Ovary (tissue), 3 donors: ENCODE measurements at regions not wholly inside any gene's neighbourhood (a gene's known extent, or its start where the extent isn't known, plus 50 kb on each side); places are given as distances from the start of the nearest gene placed in this dataset.

Experiments used
- CTCF ChIP-seq, 3 donors: fragments of 450-650 bp in 2 of 3; fragments of 200-600 bp in 1 of 3; IDR thresholded peaks; one replicate each; pipeline versions ENCODE4 v1.5.1 to v1.8.0; 2016 to 2022; ENCODE audit warnings: antibody characterized with exemption in 3 of 3, mild to moderate bottlenecking in 1 of 3
- EP300 ChIP-seq: sonication (generic); formaldehyde crosslinking; IDR thresholded peaks from one replicate; pipeline ENCODE4 v1.6.1; 2017; ENCODE audit warnings: antibody characterized with exemption
- POLR2A ChIP-seq: fragments of 450-650 bp; IDR thresholded peaks from one replicate; pipeline ENCODE4 v1.6.1; 2017; ENCODE audit warnings: antibody characterized with exemption, mild to moderate bottlenecking, moderate library complexity
- donor health status: DM: no; HTN: no; CAD: no.

- TF ChIP-seq POLR2A (no peak), CTCF (IDR thresholded peaks at IDR 0.05) (no peak), EP300 (no peak)
Measured at GRCh38 chr12:92085040-92085735, 60.5 kb downstream of the BTG1 start.
